ENCODE measurements at regions not wholly inside any gene's neighbourhood (a gene's known extent, or its start where the extent isn't known, plus 50 kb on each side); places are given as distances from the start of the nearest gene placed in this dataset.
"Not testable (repeated sequence)": the region's sequence is repeated elsewhere in the genome, so short reads cannot be mapped to it uniquely, and the experiment has no call there.

DNA sequence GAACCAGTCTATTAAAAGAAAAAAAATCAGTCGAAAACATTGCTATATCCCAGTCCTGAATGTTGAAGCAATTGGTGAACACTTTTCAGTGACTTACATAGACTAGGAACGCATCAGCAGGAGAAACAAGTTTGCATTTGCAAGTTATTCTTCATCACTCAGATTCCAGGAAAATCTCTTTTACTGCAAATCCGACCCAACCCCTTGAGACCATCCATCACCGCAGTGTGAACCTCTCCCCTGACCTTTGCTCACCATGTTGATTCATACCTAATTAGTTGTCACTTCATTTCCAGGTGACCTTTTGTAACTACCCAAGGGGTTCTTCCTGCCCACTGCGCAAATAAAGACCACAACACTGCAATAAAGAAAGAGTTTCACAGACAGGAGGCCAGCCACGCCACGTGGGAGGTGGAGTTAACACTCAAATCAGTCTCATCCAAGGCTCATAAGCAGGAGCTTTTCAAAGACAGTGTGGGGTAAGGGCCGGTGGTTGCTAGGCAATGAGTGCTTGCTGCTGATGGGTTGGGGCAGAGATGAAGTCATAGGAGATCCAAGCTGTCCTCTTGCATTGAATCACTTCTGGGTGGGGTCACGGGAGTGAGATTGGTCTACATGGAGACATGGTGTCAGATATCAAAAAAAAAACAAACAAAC lies 241.3 kb upstream of the TMEM132C start:
- DNase-seq, result peak in 3 of 51 donors; percentile 6 to 29 (median 6)

DNA sequence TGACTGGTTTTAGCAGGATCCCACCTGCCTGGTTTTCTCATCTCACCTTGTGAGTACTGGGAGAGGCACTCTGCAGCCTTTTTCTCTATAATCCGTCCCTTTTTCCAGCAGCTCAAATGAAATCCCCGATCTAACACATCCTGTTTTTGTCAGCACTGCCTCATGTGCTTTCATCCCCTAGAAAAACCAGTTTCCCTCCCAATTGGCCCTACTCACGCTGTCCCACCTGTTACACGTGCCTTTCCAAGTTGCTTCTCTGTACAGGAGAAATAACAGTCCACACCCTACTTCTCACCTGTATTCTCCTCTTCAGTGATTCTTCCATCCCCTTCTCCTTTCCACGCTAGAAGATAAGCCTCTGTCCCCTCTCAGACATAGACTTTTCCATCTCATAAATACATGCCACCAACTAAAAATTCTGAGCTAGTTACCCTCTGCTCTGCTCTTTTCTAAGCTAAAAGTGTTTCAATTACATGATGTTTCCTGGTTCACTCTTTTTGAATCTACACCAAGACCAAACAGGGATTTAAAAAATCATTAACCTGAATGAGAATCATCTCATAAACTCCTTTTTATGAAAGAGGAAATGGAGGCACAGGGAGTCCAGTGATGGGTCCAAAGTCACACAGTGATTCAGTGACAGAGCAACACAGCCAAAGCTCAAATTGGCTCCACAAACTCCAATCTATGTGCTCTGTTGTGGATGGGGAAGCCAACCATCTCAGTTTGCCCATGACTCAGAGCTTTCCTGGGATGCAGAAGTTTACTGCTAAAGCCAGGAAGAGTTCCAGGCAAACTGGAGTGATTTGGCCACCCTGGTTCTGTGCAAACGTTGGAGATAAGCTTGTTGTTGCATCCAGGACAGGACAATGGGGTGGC lies 240.0 kb upstream of the TMEM132C start:
- no peak for DNase-seq

DNA sequence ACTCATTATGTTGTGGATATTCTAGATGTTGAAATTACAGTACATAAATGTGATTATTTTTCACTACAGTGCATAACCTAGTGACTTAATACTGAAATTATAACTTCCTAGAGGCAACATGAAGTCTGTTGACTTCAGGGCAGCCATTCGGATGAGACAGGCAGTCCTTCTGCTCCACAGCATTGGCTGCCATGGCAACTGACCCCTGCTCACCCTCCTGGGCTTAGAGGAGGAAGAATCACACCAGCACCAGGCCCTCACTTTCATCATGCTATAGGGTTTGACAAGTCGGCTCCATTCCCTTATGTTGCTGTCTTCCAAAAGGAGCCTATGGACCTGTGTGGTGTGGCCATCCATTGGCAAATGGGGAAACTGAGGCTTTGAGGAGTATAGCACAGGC lies 233.5 kb upstream of the TMEM132C start:
- DNase-seq, result no peak

DNA sequence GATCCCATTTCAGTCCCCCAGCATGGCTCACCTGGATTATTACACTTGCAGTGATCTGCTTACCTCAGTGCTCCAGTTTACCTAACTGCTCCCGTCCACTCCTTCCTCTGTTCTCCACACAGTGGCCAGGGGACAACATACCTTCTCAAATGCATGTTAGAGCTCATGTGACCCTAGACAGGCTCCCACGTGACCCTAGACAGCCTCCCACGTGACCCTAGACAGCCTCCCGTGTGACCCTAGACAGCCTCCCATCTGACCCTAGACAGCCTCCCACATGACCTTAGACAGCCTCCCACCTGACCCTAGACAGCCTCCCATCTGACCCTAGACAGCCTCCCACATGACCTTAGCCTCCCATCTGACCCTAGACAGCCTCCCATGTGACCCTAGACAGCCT lies 226.0 kb upstream of the TMEM132C start:
- no peak for DNase-seq

DNA sequence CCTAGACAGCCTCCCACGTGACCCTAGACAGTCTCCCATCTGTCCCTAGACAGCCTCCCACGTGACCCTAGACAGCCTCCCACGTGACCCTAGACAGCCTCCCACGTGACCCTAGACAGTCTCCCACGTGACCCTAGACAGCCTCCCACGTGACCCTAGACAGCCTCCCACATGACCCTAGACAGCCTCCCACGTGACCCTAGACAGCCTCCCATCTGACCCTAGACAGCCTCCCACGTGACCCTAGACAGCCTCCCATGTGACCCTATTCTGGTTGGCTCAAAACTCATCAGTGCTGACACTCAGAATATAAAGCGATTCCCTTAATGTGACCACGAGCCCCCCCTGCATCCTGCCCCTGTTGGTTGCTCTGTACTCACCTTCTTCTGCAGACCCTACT lies 224.7 kb upstream of the TMEM132C start:
- not testable (repeated sequence) for DNase-seq

DNA sequence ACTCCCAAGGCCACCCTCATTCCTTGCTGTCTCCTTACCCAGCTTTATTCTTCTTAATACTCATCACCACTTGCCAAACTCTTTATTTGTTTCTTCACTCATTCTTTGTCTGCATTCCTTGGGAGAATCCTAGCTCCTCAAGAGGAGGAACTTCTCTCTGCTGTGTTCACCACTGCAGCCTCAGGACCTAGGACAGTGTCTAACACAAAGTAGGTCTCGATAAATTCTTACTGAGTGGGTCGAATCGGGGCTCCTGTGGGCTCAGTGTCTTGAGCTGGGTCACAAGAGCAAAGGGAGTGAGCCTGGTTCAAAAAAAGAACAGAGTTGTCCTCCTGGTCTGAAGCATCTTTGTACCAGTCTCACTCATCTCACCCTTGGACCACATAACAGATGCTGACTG lies 224.1 kb upstream of the TMEM132C start:
- DNase-seq, result no peak

DNA sequence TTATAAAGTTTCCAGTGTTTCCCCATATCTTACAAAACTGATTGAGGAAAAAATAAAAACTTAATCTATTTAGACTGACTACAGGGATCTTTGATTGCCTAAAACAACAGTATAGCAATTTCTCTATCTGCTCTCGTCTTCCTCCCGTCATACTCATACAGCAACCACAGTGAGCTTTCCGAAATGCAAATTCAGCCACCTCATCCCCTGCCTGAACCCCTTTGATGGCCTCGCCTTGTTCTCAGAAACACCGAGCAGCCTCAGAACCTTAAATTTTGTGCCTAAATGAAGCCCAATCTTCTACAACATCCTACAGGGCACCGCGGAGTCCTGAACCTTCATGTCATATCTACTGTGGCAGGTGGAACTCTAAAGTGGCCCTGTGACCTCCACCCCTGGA lies 223.7 kb upstream of the TMEM132C start:
- no peak for DNase-seq

DNA sequence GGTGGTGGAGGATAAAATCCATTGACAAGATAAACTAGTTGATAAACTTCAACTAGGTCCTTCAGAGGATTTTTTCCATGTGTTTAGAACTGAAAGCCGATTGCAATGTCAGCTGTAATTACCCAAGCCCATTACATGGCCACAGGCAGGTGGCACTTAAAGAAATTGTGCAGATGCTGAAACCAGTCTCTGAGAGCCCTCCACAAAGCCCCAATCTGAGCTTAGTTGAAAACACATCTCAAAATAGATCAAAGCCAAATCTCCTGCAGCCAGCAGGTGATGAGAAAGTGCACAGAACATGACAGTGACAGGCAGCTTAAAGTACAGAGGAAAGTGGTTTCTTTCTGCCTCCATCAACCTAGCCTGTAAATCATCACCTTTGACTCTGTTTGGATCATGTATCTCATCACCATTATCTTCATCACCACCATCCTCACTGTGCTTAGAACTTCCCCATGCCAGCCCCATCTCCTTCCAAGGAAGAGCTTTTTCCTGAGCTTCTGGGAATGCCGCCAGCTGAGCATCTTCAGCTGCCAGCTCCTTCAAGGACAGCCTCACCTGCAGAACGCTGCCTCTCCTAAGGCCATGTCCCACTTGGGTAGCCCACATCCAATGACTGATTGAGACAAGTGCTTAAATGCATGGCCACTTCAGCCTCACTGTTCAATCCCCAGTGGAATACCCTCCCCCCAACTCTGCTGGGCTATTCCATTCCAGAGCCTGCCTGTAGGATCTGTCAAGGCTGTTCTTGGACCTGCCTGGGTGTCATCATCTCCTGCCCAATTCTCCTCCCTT lies 219.5 kb upstream of the TMEM132C start:
- no peak for DNase-seq

DNA sequence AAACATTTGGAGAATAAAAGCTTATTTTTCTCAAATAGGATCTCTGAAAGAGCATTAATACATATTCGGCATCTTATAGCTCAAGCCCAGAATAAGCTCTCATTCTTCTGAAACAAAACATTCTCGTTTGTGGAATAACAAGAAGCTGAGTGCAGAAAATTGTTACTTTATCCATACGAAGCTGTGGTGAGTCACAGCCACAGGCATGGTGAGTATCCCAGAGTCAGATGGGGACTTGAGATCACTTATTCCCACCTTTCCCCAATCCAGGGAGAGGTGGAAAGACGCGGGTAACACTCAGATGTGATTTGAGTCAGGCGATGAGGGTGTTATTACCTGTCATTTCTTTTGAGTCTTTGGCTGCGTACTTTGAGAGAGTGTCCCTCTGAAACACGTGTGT lies 214.6 kb upstream of the TMEM132C start:
- DNase-seq, result peak in 1 of 51 donors; percentile 9

DNA sequence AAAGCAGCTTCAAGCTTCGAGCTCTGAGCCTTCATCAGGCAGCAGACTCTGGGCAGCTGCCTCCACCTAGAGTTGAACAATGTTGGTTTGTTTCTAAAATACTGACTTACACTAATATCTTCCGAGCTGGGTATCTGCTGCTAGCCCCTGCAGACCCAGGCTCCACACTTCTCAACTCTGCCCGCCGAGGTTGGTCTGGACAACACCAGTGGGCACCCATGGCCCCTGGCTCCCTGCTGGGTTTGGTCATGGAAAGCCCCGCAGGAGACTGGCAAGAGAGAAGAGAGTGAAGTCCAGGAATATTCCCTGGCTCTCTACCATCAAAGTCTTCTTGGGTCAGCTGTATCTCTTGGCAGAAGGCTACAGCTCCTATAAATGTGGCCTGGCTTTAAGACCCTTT lies 214.2 kb upstream of the TMEM132C start:
- DNase-seq, result no peak

DNA sequence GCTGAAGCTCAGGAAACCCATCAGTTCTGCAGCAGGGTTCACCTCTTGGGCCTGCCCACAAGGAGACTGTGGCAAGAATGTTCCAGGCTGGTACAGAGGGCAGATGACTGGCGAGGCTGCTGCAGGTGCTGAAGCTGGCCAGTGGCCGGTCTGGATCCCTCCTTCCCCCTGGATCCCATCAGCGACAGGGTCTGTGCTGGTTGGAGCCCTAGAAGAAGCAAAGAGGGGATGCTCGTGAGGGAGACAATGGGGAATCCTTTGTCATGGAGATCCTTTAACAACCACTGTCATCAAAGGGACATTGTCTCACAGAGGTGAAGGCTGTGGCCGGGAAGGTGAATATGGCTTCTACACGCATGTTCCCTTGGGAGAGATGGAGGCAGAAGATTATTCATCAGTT lies 211.4 kb upstream of the TMEM132C start:
- no peak for DNase-seq

DNA sequence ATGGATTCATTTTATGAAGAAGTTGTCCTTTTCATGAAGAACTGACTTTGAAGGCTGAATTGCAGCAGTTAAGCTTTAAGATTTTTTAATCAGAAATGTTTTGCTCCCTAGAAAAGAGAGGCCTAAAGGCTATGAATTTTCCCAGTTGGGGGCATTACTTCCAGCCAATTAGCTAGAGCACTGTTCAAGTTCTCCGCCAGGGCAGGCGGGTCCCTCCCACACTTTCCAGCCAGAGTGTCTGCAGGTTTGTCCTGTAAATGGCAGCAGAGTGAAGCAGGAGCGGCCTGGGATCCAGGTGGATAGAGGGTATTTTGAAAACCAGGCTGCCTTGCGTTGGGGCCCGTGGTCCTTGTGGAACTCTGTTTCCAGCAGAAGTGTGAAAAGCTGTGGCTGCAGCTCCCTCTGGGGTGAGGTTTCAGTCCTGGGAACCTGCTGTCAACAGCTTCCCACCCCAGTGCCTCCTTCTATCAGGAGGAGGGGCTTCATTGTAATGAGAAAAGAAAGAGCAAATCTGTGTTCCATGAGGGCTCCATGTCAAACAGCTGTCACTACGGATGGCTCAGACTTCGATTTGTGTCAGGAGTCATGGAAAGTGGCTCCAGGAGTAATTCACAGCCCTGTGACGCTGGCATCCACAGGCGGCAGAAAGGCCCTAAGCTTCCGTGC lies 210.7 kb upstream of the TMEM132C start:
- DNase-seq, result no peak

DNA sequence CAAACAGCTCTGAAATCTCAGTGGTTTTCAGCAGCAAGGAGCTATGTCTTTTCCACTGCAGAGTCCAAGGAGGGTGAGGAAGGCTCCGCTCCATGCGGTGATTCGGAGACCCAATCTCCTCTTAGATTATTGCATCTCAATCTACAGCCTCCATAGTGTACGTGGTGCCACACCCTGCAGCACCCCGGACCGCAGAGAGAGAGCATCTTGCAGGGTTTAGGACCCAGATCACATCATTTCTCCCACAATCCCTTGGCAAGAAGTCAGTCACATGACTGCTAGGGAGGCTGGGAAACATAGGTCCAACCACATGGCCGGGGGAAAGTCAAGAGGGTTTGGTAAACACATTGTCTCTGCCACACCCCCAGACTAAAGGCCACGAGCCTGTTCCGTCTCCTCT lies 209.4 kb upstream of the TMEM132C start:
- DNase-seq, result no peak

DNA sequence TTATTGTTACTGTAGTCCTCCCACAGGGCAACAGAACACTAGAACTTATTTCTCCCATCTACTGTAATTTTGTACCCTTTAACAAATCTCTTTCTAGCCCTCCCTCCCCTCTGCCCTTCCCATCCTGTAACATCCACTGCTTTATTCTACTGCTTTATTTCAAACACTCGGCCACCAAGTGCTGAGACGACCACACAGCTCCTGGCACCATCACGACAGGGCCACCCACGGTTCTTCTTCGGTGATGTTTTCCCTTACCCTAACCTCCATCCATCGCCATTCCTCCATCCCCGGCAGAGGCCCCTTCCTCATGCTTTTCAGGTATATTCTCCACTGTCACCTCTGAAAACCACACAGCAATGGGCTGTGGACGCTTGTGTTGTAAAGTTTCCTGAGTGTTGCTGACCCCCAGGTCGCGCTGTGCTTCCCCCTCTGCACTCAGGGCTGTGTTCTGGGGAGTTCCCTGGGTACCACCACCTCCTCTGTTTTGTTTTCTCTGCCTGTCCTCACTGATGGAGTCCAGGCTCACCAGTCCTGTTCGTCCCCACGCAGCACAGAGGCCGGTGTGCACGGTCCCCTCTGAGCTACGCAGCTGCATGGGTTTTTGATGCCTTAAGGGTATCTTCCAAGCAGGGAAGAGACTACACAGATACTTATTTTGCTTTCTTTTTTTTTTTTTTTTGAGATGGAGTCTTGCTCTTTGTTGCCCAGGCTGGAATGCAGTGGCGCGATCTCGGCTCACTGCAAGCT lies 207.2 kb upstream of the TMEM132C start:
- DNase-seq, result no peak

DNA sequence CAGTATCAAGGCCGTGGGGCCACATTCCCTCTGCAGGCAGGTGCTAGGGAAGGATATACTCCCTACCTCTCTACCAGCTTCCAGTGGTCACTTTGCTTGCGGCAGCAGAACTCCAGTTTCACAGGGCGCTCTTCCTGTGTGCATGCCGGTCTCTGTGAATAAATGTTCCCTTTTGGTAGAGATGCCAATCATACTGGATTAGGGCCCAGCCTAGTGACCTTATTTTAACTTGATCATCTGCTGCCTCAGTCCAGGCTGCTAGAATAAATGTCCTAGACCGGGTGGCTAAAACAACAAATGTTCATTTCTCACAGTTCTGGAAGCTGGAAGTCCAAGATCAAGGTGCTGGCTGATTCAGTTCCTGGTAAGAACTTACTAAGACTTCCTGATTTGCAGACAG lies 198.8 kb upstream of the TMEM132C start:
- DNase-seq, result no peak

DNA sequence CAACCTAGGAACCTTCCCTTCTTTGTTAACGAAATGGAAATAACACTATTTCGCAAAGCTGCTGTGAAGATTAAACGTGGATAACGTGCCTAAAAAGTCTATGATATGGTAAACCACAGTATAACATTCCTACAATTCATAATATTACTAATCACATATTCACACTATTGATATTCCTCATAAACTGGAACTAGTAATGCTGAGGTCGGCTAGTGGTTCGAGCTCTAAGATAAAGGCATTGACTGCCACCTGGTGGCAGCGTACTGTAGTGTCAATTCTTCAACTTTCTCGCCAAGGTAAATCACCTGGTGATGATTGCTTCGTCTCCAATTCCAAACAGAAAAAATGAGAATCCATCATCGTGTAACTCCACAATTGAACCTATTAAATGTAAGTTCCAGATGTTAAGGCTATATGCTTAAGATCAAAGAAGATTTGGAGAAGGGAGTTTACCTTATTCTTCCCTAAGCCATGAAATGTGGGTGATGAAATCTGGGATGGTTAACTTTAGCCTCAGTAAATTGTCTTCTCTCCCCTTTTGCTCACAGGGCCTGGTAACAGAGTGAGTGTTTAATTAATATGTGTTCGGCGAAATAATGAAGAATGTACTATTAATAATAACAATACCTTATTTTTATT lies 197.5 kb upstream of the TMEM132C start:
- peak in 15 of 51 donors; percentile 3 to 40 (median 8) for DNase-seq

DNA sequence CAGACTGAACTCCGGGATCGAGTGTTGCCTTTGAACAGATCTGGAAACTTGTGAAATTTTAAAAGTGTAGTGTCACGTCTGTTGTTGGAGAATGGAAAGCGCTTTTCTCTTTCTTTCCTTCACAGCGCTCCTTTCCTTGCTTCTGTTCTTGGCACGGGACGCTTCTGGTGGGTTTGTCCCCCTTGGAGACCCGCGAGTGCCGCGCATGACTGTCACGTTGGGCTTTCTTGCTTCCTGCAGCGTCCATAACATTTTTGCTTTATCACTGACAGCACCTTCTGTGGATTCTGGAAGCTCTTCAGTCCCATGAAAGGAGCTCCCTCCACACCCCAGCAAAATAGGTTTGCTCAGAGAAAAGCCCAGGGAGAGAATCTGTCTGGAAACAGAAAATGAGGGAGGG lies 193.0 kb upstream of the TMEM132C start:
- no peak for DNase-seq

DNA sequence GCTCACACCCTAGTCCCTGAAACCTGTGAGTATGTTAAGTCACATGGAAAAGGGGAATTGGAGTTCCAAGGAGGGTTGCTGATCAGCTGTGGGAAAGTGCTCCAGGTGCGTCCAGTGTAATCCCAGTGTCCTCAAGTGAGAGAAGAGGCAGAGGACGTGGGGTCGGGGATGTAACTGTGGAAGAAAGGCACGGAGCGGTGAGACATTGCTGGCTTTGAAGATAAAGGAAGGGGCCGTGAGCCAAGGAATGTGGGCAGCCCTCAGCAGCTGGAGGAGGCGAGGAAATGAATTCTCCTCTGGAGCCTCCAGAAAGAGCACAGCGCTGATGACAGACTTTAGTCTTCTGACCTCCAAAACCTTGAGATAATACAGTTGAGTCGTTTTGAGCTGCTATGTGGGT lies 191.6 kb upstream of the TMEM132C start:
- no peak for DNase-seq

DNA sequence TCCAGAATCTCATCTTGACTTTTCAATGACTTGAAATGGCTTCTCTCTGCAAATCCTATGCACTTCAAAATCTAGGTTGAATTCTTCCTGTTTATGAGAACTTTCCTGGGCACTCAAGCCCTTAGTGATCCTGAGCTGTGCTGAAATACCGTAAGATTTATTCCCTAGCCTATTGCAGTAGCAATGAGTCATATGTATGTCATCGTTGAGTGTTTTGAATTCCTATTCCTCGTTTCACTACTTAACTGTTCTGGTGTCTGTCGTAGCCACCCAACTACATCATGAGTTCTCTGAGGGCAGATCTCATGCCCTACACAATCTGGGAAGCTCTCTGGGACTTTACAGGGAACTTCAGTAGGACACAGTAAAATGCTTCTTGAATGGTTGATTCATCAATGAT lies 190.8 kb upstream of the TMEM132C start:
- DNase-seq, result no peak

DNA sequence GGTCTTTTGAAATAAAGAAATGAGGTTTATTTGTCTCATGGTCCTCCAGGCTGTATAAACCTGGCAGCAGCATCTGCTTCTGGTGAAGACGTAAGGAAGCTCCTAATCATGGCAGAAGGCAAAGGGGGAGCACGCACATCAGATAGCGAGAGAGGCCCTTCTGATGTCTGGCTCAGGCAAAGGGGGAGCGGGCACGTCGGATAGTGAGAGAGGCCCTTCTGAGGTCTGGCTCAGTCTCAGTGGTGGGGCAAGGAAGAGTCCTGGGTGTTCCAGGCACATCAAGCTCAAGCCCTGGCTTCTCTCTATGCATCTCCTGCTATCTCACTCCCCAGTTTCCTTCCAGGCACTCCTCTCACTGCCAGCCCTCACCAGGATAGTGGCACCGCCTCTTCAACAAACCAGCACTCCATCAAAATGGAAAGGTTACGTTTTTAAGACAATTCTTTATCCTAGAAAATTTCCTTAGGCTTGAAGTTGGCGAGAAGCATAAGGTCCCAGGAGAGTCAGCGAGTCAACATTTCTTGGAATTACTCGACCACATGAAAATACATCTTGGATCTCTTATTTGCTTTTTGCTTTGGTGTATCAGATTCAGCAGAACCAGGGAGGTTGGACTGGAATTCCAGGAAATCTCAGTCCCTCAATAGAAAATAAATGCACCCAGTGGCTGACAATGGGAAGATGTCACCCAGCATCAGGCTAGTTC lies 189.6 kb upstream of the TMEM132C start:
- no peak for DNase-seq

Measured in hypothalamus (tissue), 51 donors.